ENCODE measurements at regions not wholly inside any gene's neighbourhood (a gene's known extent, or its start where the extent isn't known, plus 50 kb on each side); places are given as distances from the start of the nearest gene placed in this dataset.

DNA sequence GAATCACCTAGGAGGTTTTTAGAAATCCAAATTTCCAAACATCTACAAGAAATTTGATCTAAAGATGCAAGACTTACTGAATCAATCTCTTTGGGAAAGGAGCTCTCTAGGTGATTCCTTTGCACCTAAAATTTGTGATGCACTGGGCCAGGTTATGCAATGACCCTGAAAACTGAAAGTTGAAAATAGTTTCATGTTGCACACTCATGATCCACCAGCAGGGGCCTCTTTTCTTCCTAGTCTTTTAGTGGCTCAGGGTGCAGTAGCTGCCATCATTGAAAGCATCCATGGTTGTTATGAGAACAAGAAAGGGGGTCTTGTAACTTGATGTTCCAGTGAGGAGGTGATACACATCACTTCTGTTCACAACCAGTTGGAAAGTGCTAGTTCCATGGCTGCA lies 486.8 kb downstream of the PSAT1 start:
- H3K27ac ChIP-seq (ENCODE audit: low read length): no peak overlapping the region
- no peak overlapping the region for H3K4me3 ChIP-seq (ENCODE audit: control insufficient read depth in 1 of 2, extremely low read depth in 1 of 2, low read length in 1 of 2)
- POLR2A ChIA-PET: no interaction called here
- H3K27me3 ChIP-seq (replicated peaks in 1 of 2; ENCODE audit: control insufficient read depth in 2 of 2, extremely low read depth in 1 of 2, insufficient read depth in 2 of 2, low read length in 1 of 2): no peaks in the 10 kb centered on the region
- Mint-ChIP-seq H3K36me3 (no peaks in the 10 kb centered on the region), H3K4me1 (no peaks in the 10 kb centered on the region), H3K4me3 (no peak overlapping the region), H3K9me3 (peaks cover 0 to 4% (median 0%) of the 10 kb centered on the region in 3 donors), H3K27me3 (peaks cover 0 to 4% of the 10 kb centered on the region in 2 donors), H3K27ac (no peak overlapping the region)
- DNase-seq (no peak), ATAC-seq (replicated peaks in 1 of 4) (no peak)
- H3K9me3 ChIP-seq: no peaks in the 10 kb centered on the region
- no peaks in the 10 kb centered on the region for H3K4me1 ChIP-seq (ENCODE audit: control insufficient read depth in 1 of 2, extremely low read depth in 1 of 2, insufficient read depth in 2 of 2, low read length in 2 of 2)
- CTCF ChIA-PET: no interaction called here
- H3K36me3 ChIP-seq (ENCODE audit: control insufficient read depth in 2 of 2, extremely low read depth in 1 of 2, insufficient read depth in 1 of 2, low read length in 1 of 2): no peaks in the 10 kb centered on the region

DNA sequence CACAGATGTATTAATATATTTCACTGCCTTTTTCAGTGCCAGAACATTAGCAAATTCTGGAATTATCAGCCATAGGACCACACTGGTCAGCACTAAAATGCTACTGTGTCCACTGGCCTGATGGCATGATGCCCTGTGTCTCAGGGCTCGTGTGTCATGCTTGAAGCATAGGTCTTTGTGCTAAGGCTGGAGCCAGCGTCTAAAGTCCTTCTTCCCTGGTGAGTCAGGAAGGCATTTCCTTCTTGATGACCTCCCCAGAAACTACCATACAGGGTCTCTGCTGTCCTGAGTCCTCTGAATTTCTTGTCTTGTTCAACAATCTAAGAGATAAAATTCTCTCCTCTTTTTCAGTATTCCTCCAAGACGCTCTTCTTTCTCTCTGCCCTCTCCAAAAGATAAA lies 489.9 kb downstream of the PSAT1 start:
- Mint-ChIP-seq H3K27me3 (peaks cover 0 to 4% of the 10 kb centered on the region in 2 donors), H3K9me3 (peaks cover 0 to 12% (median 0%) of the 10 kb centered on the region in 3 donors), H3K4me1 (no peaks in the 10 kb centered on the region), H3K27ac (no peak overlapping the region), H3K4me3 (no peak overlapping the region), H3K36me3 (no peaks in the 10 kb centered on the region)
- H3K36me3 ChIP-seq (ENCODE audit: control insufficient read depth in 2 of 2, extremely low read depth in 1 of 2, insufficient read depth in 1 of 2, low read length in 1 of 2): no peaks in the 10 kb centered on the region
- no peak overlapping the region for H3K27ac ChIP-seq (ENCODE audit: low read length)
- H3K27me3 ChIP-seq (replicated peaks in 1 of 2; ENCODE audit: control insufficient read depth in 2 of 2, extremely low read depth in 1 of 2, insufficient read depth in 2 of 2, low read length in 1 of 2): no peaks in the 10 kb centered on the region
- no peaks in the 10 kb centered on the region for H3K4me1 ChIP-seq (ENCODE audit: control insufficient read depth in 1 of 2, extremely low read depth in 1 of 2, insufficient read depth in 2 of 2, low read length in 2 of 2)
- DNase-seq (no peak), ATAC-seq (replicated peaks in 1 of 4) (no peak)
- WGBS (ENCODE audit: insufficient coverage): 14% methylated on average over 1 of the region's 3 CpGs
- POLR2A ChIA-PET: no interaction called here
- H3K9me3 ChIP-seq: no peaks in the 10 kb centered on the region
- no peak overlapping the region for H3K4me3 ChIP-seq (ENCODE audit: control insufficient read depth in 1 of 2, extremely low read depth in 1 of 2, low read length in 1 of 2)
- CTCF ChIA-PET: no interaction called here

DNA sequence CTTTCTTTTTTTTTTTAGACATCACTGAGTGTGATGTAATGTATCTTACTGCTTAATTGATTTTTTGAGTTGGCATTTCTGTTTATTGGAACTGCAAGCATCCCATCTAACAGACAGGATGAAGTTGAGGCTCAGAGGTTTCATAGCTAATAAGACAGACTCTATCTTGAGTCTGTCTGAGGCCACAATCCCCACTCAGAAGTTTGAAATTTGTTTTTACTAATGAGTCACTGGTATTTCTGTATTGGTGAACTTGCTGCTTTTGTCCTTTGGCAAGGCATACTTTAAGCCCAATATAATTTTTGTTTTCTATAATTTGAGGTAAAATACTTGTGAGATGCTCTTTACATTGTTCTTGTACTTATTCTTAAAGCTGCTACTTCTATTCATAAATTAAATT lies 491.2 kb downstream of the PSAT1 start:
- Mint-ChIP-seq H3K36me3 (no peaks in the 10 kb centered on the region), H3K4me1 (no peaks in the 10 kb centered on the region), H3K9me3 (peaks cover 0 to 12% (median 0%) of the 10 kb centered on the region in 3 donors), H3K27ac (no peak overlapping the region), H3K4me3 (no peak overlapping the region), H3K27me3 (peaks cover 0 to 4% of the 10 kb centered on the region in 2 donors)
- ATAC-seq (replicated peaks in 1 of 4): no peak
- Histone ChIP-seq H3K27ac (ENCODE audit: low read length) (no peak overlapping the region), H3K4me1 (ENCODE audit: control insufficient read depth in 1 of 2, extremely low read depth in 1 of 2, insufficient read depth in 2 of 2, low read length in 2 of 2) (no peaks in the 10 kb centered on the region), H3K9me3 (no peaks in the 10 kb centered on the region), H3K4me3 (ENCODE audit: control insufficient read depth in 1 of 2, extremely low read depth in 1 of 2, low read length in 1 of 2) (no peak overlapping the region), H3K27me3 (replicated peaks in 1 of 2; ENCODE audit: control insufficient read depth in 2 of 2, extremely low read depth in 1 of 2, insufficient read depth in 2 of 2, low read length in 1 of 2) (no peaks in the 10 kb centered on the region), H3K36me3 (ENCODE audit: control insufficient read depth in 2 of 2, extremely low read depth in 1 of 2, insufficient read depth in 1 of 2, low read length in 1 of 2) (no peaks in the 10 kb centered on the region)
- DNase-seq: no peak
- CTCF ChIA-PET: interaction anchor here in 1 of 2 donors (0.7 kb wide), 1 partner anchor 8 kb away, joined by 3 read pairs; no protein-coding TSS in a partner anchor
- POLR2A ChIA-PET: no interaction called here

DNA sequence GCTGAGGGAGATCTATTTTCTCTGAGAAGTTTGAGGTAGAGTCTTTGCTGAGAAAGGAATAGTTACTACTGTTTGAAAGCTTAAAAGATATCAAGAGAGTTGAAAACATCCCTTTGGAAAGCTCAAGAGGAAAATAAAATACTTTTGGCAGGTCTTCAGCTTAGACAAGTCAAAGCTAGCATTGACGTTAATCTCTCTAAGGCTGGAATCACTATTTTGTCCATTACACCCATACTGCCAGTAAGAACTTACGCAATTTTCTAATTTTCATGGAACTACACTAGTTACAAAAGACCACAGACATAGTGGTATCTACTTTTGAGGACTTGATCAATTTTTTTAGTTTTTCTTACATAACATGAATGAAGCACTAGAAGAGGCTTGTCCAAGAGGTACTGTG lies 494.9 kb downstream of the PSAT1 start:
- Mint-ChIP-seq H3K9me3 (peaks cover 0 to 12% (median 0%) of the 10 kb centered on the region in 3 donors), H3K36me3 (no peaks in the 10 kb centered on the region), H3K27ac (no peak overlapping the region), H3K27me3 (peaks cover 0 to 4% of the 10 kb centered on the region in 2 donors), H3K4me1 (no peaks in the 10 kb centered on the region), H3K4me3 (no peak overlapping the region)
- ChIA-PET CTCF (no interaction called here), POLR2A (no interaction called here)
- DNase-seq (no peak), ATAC-seq (replicated peaks in 1 of 4) (no peak)
- Histone ChIP-seq H3K36me3 (ENCODE audit: control insufficient read depth in 2 of 2, extremely low read depth in 1 of 2, insufficient read depth in 1 of 2, low read length in 1 of 2) (no peaks in the 10 kb centered on the region), H3K9me3 (no peaks in the 10 kb centered on the region), H3K4me1 (ENCODE audit: control insufficient read depth in 1 of 2, extremely low read depth in 1 of 2, insufficient read depth in 2 of 2, low read length in 2 of 2) (no peaks in the 10 kb centered on the region), H3K27ac (ENCODE audit: low read length) (no peak overlapping the region), H3K27me3 (replicated peaks in 1 of 2; ENCODE audit: control insufficient read depth in 2 of 2, extremely low read depth in 1 of 2, insufficient read depth in 2 of 2, low read length in 1 of 2) (no peaks in the 10 kb centered on the region), H3K4me3 (ENCODE audit: control insufficient read depth in 1 of 2, extremely low read depth in 1 of 2, low read length in 1 of 2) (no peak overlapping the region)
- WGBS (ENCODE audit: insufficient coverage): no CpG with 5 or more reads among the region's 2 CpGs

GRCh38 chr9:78792745-78793144 lies 495.8 kb downstream of the PSAT1 start:
- H3K4me3 Mint-ChIP-seq: no peak overlapping the region
- no peaks in the 10 kb centered on the region for H3K36me3 Mint-ChIP-seq
- no peak overlapping the region for H3K27ac ChIP-seq (ENCODE audit: low read length)
- no peak for DNase-seq
- H3K9me3 Mint-ChIP-seq: peaks cover 0 to 12% (median 0%) of the 10 kb centered on the region in 3 donors
- H3K27ac Mint-ChIP-seq: no peak overlapping the region
- no peaks in the 10 kb centered on the region for H3K4me1 ChIP-seq (ENCODE audit: control insufficient read depth in 1 of 2, extremely low read depth in 1 of 2, insufficient read depth in 2 of 2, low read length in 2 of 2)
- ATAC-seq (replicated peaks in 1 of 4): no peak
- H3K4me3 ChIP-seq (ENCODE audit: control insufficient read depth in 1 of 2, extremely low read depth in 1 of 2, low read length in 1 of 2): no peak overlapping the region
- CTCF ChIA-PET: no interaction called here
- POLR2A ChIA-PET: no interaction called here
- H3K27me3 ChIP-seq (replicated peaks in 1 of 2; ENCODE audit: control insufficient read depth in 2 of 2, extremely low read depth in 1 of 2, insufficient read depth in 2 of 2, low read length in 1 of 2): no peaks in the 10 kb centered on the region
- no peaks in the 10 kb centered on the region for H3K9me3 ChIP-seq
- WGBS (ENCODE audit: insufficient coverage): 50% methylated on average over 2 of the region's 3 CpGs
- no peaks in the 10 kb centered on the region for H3K4me1 Mint-ChIP-seq
- no peaks in the 10 kb centered on the region for H3K36me3 ChIP-seq (ENCODE audit: control insufficient read depth in 2 of 2, extremely low read depth in 1 of 2, insufficient read depth in 1 of 2, low read length in 1 of 2)
- peaks cover 0 to 4% of the 10 kb centered on the region in 2 donors for H3K27me3 Mint-ChIP-seq

DNA sequence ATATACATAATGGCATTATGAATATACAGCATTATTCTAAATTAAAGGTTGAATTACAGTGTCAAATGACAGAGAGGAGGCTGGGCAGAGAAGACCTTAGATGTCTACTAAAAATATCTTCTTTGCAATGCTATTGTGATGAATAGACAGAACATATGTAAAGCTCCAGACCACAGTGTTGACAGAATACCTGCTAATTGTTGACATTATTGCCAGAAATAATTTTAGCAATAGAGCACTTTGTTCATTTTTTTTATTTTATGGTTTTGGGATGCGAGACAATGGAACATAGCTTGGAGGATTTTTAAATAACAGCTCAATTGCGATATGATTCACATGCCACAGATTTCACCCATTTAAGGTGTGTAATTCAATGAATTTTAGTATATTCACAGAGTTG lies 508.8 kb downstream of the PSAT1 start:
- peaks cover 1 to 5% of the 10 kb centered on the region in 2 donors for H3K27me3 Mint-ChIP-seq
- no peaks in the 10 kb centered on the region for H3K4me1 ChIP-seq (ENCODE audit: control insufficient read depth in 1 of 2, extremely low read depth in 1 of 2, insufficient read depth in 2 of 2, low read length in 2 of 2)
- H3K27ac ChIP-seq (ENCODE audit: low read length): no peak overlapping the region
- no peak for ATAC-seq (replicated peaks in 1 of 4)
- no peaks in the 10 kb centered on the region for H3K36me3 Mint-ChIP-seq
- no peak overlapping the region for H3K27ac Mint-ChIP-seq
- no peak for DNase-seq
- WGBS (ENCODE audit: insufficient coverage): no CpG with 5 or more reads among the region's 2 CpGs
- H3K9me3 ChIP-seq: no peaks in the 10 kb centered on the region
- no peaks in the 10 kb centered on the region for H3K27me3 ChIP-seq (replicated peaks in 1 of 2; ENCODE audit: control insufficient read depth in 2 of 2, extremely low read depth in 1 of 2, insufficient read depth in 2 of 2, low read length in 1 of 2)
- no peaks in the 10 kb centered on the region for H3K4me1 Mint-ChIP-seq
- peaks cover 0 to 5% (median 0%) of the 10 kb centered on the region in 3 donors for H3K9me3 Mint-ChIP-seq
- H3K4me3 Mint-ChIP-seq: no peak overlapping the region
- H3K4me3 ChIP-seq (ENCODE audit: control insufficient read depth in 1 of 2, extremely low read depth in 1 of 2, low read length in 1 of 2): no peak overlapping the region
- ChIA-PET CTCF (no interaction called here), POLR2A (no interaction called here)
- H3K36me3 ChIP-seq (ENCODE audit: control insufficient read depth in 2 of 2, extremely low read depth in 1 of 2, insufficient read depth in 1 of 2, low read length in 1 of 2): no peaks in the 10 kb centered on the region

DNA sequence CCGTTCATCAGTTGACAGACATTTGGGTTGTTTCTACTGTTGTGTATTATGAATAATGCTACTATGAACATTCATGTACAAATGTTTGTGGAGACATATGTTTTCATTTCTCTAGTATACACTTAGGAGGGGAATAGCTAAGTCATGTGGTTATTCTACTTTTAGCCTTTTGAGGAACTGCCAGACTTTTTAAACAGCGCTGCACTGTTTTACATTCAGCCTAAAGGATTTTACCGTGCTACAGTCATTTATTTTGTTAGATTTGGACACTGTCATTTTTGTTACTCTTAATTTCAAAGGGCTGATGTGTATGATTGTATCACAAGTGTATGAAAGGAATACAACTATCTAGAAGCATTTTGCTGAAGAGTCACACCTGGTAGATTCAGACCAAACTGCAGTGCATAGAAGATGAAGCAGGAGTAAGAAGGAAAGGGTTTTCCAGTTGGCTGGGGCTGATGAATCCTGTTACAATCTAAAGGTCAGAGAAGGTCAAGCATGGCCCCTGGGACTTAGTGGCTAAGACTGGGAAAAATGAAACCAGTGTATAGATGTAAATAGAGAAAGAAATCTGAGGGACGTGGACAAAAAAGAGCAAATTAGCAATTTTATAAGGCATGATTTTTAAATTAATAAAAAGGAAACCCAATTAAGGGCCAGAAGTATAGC lies 509.7 kb downstream of the PSAT1 start:
- Histone ChIP-seq H3K36me3 (ENCODE audit: control insufficient read depth in 2 of 2, extremely low read depth in 1 of 2, insufficient read depth in 1 of 2, low read length in 1 of 2) (no peaks in the 10 kb centered on the region), H3K4me3 (ENCODE audit: control insufficient read depth in 1 of 2, extremely low read depth in 1 of 2, low read length in 1 of 2) (no peak overlapping the region), H3K9me3 (no peaks in the 10 kb centered on the region), H3K4me1 (ENCODE audit: control insufficient read depth in 1 of 2, extremely low read depth in 1 of 2, insufficient read depth in 2 of 2, low read length in 2 of 2) (no peaks in the 10 kb centered on the region), H3K27ac (ENCODE audit: low read length) (no peak overlapping the region), H3K27me3 (replicated peaks in 1 of 2; ENCODE audit: control insufficient read depth in 2 of 2, extremely low read depth in 1 of 2, insufficient read depth in 2 of 2, low read length in 1 of 2) (no peaks in the 10 kb centered on the region)
- DNase-seq (no peak), ATAC-seq (replicated peaks in 1 of 4) (no peak)
- no peaks in the 10 kb centered on the region for H3K4me1 Mint-ChIP-seq
- no peak overlapping the region for H3K4me3 Mint-ChIP-seq
- CTCF ChIA-PET: no interaction called here
- H3K27me3 Mint-ChIP-seq: peaks cover 1 to 5% of the 10 kb centered on the region in 2 donors
- no peak overlapping the region for H3K27ac Mint-ChIP-seq
- H3K9me3 Mint-ChIP-seq: peaks cover 0 to 5% (median 0%) of the 10 kb centered on the region in 3 donors
- H3K36me3 Mint-ChIP-seq: no peaks in the 10 kb centered on the region
- POLR2A ChIA-PET: no interaction called here
- WGBS (ENCODE audit: insufficient coverage): no CpG with 5 or more reads among the region's 4 CpGs

Measured in T-cell (primary cell).